GDM1 (cell line): ENCODE measurements at regions not wholly inside any gene's neighbourhood (a gene's known extent, or its start where the extent isn't known, plus 50 kb on each side); places are given as distances from the start of the nearest gene placed in this dataset.
A peak's percentile ranks its signal among the peaks of the same experiment; 100 is the strongest.
"Not testable (repeated sequence)": the region's sequence is repeated elsewhere in the genome, so short reads cannot be mapped to it uniquely, and the experiment has no call there.

Experiments
- DNase-seq: peaks from one replicate; lab custom pipeline; 2025; lab: John Stamatoyannopoulos, UW

DNA sequence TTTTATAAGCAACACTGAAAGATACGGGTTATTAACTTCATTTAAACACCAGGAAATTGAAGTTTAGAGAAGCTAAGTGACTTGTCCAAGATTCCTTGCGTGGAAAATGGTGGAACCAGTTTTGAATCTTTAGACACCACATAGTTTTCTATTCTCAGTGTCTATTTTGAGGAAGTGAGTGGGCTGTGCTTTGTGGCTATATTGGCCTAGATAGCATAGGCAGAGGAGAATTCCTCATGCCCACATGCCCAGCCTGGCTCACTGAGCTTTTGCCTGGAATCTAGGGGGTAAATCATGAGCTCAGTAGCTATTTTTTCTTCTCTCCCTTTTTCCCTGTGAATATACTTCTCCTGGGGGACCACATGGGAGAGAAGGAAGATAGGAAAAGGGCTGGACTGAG is 431.3 kb downstream of the HS3ST3B1 start:
- DNase-seq: no peak

DNA sequence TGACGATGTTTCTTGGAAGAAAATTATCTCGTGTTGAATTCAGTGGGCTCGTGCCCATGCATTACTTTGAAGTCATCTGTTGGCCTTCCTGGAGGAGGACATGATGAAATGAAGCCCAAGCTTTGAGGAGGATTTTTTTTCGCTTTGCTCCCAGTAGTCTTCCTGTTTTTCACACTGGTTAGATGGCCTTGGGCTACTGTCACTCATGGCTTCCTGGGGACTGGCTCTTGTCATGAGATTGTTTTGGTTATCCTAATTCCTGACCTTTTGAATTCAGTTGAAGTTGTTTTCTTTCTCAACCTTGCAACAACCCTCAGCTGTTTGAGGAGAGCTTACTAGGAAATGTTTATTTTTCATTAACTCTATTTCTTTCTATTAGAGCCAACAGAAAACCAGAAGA is 430.7 kb downstream of the HS3ST3B1 start:
- DNase-seq: no peak

DNA sequence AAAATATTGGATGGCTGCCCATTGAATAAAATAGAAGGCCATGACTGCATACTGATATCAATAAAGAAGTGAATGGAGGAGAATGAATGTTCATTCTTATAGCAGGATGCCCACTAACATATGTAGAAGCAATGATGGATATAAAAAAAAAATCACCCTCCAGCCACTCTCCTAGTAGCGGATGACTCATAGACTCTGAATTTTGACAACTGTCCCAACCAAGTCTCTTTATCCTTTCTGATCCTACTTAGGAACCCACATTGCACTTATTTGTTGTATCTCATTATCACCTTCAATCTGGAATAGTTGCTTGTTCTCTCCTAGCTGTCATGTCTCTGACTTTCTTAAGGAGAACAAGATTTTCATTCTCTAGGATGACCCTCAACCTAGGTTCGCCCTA is 429.9 kb downstream of the HS3ST3B1 start:
- no peak for DNase-seq

DNA sequence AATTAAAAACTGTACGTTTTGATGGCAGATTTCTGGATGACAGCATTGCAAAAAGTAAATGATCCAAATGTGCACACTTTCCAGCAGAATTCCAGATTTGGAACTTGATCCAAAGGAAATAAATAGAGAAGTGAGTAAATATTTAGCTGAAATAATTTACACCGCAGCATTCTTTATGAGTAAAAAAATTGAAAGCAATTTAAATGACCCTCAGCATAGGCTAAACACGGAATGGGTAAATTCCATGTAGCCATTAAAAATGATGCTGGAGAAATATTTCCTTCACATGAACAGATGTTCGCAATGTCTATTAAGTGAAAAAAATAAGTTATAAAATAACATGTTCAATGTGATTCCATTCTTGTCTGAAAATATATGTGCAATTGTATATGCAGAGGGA is 424.8 kb downstream of the HS3ST3B1 start:
- no peak for DNase-seq

DNA sequence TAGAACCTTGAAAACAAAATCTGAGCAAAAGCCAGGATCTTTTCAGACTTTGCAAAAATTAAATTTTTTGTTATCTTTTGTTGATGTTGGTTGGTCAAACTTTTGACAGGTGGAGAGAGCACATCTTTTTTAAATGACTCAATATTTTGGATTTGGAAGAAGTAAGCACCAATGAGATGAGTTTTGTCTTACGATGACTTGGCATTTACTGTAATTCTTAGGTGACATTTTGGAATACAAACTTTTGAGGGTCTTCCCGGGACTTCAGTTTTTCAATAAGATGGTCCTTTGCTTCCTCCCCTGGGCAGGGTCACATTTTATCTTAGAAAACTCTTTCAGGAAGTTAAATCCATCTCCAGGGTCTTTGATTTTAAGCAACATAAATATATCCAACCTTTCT is 423.9 kb downstream of the HS3ST3B1 start:
- no peak for DNase-seq

DNA sequence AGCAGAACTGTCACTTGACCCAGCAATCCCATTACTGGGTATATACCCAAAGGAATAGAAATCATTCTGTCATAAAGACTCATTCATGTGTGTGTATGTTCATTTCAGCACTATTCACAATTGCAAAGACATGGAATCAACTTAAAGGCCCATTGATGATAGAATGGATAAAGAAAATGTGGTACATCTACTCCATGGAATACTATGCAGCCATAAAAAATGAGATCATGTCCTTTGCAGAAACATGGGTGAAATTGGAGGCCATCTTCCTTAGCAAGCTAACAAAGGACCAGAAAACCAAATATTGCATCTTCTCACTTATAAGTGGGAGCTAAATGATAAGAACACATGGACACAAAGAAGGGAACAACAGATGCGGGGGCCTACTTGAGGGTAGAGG is 422.5 kb downstream of the HS3ST3B1 start:
- DNase-seq: not testable (repeated sequence)

DNA sequence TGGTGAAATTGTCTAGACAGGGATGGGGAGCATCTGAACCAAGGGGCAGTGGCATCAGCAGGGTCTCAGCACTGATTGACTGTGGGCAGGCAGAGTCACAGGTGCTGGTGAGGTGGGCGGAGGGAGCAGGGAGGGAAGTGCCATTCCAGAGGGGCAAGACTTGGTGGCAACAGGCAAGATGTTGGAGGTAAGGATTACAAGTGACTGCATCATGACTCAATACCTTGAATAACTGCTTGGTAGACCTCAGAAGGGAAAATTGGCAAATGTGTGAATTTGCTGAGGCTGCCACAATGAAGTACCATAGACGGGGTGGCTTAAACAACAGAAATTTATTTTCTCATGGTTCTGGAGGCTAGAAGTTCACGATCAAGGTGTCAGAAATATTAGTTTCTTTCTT is 419.1 kb downstream of the HS3ST3B1 start:
- DNase-seq: no peak

DNA sequence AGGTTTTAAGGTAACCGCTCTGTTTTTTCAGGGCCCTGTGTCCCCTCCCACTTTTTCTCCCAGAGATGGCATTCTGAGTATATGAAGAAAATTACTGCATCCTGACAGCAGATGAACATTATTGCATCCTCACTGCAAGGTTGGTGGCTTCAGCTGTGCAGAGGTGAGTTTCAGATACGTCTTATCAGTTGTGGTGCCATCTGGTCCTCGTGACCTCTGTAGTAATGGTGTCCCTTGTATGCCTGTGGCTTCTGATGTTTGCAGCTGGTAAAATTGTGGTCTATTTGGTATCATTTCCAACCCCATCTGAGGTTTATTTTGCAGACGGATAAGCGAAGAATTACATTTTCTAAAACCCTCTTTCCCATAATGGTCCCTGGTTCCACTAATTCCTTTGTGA is 417.0 kb downstream of the HS3ST3B1 start:
- DNase-seq: no peak

DNA sequence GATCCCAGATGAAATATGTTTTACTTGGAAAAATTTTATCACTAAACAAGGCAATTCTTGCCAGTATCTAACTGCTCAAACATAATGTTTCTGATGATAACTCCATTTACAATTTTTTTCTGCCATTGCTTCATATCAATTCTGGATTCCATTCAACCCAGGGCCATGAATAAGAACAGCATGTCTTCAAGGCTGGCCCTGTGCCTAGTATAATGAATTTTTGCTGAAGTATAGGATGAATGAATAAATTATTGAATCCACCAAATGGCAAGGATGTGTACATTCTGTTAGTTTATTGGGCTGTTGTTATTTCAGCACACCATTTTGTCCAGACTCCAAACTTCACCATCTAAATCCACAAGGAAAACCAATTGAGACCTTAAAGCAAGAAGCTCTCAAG is 414.7 kb downstream of the HS3ST3B1 start:
- no peak for DNase-seq

DNA sequence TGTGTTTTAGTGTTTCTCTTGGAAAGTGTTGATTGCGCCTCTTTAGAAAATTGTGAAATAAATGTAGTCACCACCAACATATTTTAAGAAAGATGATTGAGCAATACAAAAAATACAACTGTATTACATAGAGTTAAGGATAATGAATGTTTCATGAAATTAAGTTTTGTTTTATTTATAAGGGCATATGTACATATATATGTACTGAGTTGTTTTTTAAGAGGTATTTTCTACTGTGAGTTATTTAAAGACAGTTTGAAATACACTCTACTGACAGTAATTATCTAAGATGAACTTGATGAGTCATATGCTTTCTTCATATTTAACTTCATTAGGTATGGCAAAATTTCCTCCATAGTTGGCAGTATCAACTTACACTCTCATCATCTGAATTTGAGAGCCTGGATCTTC is 411.7 kb downstream of the HS3ST3B1 start:
- no peak for DNase-seq

DNA sequence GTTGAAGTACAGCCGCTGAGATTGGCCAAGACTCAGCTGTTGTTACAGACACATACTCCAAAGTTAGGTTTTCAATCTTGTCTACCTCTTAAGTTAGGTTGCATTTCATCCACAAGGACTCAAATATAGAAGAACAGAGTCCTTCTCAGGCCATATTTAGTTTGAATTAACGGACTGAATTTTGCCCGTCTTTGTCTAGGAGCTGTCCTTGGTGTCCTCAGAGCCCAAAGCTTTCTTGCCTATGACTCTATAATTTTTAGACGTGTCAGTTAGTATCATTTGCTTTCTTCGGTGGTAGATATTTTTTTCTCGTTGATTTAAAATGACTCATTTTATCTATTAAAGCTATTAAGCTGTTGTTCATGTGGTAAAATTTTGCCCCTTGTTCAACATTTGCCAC is 403.2 kb downstream of the HS3ST3B1 start:
- no peak for DNase-seq

DNA sequence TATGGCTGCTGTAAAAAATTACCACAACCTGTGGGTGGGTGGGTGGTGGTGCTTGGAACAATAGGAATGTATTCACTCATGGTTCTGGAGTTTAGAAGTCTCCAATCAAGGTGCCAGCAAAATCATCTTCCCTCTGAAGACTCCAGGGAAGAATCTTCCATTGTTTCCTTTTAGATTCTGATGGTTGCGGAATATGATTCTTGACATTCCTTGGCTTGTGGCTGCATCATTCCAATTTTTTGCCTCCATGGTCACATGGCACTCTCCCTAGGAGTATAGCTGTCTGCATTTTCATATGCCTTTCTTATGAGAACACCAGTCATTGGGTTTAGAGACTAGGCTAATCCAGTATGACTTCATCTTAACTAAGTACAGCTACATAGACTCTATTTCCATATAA is 401.0 kb downstream of the HS3ST3B1 start:
- no peak for DNase-seq

DNA sequence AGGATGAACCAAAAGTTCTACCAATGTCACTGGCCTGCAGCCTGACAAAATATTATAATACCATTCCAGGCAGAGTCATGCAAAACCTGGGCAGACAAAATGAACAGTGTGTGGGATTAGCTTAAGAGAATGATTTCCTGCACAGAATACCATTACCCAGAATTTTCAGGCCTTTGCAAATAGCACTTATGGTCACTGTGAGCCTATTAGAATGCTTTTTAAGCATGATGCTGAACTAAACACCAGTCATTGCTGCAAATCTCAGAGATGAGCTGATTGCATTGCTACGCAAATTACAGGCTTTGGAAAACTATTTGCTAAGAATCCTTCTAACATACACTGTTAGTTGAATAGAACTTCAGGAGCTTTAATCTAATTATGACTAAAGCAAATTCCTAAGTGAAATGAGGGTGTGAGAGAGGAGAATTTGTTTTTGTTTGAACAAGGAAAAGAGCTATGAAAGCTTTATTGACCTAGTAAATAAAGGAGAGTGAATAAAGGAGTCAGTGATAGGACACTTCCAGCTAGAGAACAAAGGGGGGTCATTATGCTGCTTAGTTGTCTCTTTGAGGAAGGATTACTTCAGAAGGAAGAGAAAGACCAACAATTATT is 398.8 kb downstream of the HS3ST3B1 start:
- no peak for DNase-seq

DNA sequence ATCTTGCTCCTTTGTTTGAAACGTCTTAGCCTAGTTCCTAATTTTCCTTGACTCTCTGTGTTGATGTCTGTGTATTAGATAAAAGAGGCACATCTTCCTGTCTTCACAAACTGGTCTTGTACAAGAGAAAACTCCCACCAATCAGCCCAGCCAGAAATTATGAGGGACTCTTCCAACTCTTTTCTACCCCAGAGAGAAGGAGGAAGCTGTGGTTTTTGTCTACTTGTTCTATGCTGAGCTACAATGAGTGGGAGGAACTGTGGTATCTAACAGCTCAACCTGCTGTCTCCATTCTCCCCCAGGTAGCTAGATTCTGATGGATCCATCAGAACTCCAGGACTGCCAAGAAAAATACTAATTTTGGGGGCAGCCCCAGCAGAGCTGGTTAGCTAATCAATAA is 392.5 kb downstream of the HS3ST3B1 start:
- DNase-seq: peak; percentile 59

DNA sequence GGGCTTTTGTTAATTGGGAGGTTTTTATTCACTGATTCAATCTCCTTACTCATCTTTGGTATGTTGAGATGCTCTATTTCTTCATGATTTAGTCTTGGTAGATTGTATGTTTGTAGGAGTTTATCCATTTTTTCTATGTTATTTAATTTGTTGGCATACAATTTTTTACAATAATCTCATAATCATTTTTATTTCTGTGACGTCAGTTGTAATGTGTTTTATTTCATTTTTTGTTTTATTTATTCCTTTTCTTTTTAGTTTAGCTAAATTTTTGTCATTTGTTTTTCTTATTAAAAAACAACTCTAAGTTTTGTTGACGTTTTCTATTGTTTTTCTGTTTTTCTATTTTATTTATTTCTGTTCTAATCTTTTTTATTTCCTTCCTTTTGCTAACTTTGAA is 389.8 kb downstream of the HS3ST3B1 start:
- DNase-seq: no peak

DNA sequence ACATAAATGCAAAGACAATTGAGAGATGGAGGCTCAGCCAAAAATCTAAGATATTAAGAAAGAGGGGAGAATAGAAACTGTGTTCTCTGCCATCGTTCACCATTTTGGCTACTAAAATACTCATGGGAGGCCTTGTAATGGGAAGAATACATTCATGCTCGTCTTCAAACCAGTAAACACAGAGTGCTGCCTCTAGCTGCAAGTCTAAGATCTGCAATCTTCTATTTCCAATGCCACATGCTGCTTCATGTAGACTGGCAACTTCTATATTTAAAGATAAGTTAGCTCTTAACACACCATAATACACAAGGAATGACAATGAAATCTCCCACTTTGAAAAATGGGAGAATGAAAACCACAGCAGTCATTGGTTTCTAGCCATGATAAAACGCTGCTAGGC is 387.3 kb downstream of the HS3ST3B1 start:
- DNase-seq: no peak

DNA sequence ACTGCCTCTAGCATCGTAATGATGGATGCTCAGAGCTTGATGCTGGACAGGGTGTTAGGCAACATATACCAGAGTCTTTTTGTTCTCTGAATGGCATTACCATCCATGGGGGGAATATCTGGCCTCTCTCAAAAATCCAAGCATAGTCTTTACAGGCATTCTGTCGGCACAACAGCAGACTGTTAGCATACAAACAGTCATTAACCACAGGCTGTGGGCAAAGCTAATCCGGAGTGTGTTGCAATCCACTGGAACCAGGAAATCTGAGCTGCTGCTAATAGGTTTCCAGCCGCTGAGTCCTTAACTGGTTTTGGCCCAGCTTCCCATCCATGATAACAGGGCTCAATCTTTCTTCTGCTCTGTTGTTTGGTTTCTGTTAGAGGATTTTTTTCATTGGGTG is 371.9 kb downstream of the HS3ST3B1 start:
- peak; percentile 1 for DNase-seq

DNA sequence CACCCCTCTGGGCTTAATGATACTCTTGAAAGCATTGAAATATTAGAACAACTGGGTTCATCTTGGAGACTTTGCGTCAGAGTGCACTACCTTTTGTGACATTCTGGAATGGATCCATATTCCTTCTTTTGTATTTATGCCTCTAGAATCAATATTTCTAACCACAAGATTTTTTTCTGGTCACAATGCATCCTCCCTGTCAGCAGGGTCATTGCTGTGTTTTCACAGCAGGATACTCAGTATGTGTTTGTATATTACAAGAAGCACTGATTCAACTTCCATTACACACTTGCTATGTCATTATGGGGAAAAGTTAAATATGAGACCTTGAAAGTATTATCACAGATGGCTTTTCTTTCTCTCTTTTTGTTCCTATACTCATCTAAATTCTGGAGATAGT is 370.0 kb downstream of the HS3ST3B1 start:
- DNase-seq: no peak

DNA sequence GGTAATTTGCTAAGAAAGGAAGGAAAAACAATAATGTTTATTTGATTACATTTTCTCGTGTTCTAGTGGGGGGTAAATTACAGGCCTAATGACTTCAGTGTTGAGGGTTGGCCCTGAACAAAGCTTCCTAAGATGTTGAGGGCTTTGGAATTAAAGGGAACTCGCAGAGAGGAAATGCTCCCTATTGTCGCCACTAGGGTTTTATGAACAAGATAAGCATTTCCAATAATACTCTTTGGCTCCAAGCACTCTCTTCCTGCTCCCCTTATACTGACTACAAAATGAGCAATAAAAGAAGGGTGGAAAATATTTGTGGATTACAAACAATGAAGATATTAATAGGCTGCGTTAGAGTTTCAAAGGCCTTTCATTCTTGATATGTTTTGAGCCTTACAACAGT is 363.6 kb downstream of the HS3ST3B1 start:
- no peak for DNase-seq

DNA sequence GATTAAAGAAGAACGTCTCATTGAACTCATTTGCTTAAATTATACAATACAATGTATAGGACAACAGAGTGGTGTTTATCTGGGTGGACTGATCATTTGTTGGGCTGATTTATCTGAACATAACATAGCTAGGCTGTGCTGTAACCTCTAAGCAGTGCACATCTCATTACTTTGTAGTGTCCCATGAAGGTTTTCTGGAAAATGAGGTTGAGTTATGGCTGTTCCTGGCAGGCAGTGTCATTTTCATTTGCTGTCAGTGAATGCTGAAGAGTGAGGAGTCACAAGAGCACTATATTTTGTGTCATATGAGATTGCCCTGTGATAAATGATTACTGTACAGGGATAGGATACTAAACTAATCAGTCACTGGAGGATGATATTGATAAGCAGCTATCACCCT is 340.2 kb downstream of the HS3ST3B1 start:
- DNase-seq: no peak

DNA sequence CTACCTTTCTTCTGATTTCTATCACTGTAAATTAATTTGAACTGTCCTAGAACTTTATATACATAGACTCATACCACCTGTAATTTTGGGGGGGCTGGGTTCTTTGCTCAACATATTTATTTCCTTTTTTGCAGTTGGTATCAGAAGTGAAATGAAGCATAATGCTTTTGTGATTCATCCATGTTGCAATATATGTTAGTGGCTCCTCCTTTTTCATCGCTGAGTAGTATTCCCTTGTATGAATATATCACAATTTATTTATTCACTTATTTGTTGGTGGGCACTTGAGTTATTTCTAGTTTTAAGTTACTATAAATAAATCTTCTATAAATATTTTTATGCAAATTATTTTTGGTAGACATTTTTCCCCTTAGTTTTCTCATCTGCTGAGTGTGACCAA is 336.4 kb downstream of the HS3ST3B1 start:
- no peak for DNase-seq

DNA sequence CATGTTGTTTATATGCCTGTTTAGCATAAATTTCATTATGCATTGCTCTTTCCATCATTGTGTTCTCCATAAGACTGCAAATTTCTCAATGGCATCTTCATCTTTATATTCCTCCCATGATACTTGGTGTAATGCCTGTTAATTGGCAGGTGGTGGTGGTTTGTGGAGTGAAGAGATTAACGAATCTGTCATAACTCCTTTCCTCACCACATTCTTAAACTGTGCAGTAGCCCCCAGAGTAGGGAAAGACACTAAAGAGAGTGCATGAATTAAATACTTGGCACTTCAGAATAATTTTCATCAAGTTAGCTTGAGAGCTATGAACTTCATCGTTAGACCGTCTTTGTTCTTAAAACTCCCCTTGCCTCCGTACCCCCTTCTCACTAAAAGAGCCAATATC is 329.7 kb downstream of the HS3ST3B1 start:
- DNase-seq: no peak

DNA sequence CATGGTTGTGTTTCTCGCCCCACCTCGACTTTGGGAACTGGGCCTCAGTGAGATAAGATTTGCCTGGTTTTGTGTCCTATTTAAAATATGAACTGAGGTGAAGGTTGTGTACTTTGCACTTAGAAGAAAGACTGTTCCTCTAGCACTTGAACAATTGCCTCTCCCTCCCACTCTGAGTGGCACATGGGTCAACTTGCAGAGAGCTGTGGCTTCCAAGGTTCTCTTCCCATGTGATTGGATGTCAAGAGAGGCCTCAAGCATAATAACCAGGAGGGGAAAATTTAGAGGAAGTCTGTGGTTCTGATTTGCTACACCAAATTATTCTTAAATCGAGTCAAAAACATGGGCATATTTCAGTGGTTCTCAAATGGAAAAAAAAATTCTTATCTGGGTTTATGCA is 329.2 kb downstream of the HS3ST3B1 start:
- DNase-seq: no peak

DNA sequence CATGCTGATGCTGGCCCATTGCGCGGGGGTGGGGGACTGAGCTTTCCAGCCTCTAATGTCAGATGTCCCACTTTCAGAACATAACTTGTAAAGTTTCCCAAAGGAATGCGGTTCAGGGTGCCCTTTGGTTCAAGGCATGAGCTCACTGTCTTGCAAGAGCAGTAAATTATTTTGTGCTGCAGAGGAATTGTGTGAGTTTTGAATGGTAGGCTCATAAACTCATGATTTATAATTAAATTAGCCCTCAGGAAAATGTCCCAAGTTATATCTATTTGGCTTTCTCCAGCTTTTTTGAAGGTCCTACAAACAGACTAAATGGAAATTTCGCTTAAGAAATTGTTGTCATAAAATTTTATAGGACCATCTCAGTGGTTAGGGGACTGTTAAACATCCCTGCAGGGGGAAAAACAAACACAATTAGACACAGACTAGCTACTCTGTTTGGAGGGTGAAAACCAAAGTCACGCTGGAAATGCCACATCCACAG is 321.8 kb downstream of the HS3ST3B1 start:
- no peak for DNase-seq
